Fibroblast of lung (primary cell): ENCODE measurements at regions not wholly inside any gene's neighbourhood (a gene's known extent, or its start where the extent isn't known, plus 50 kb on each side); places are given as distances from the start of the nearest gene placed in this dataset.

Experiments used
- DNase-seq, 2 donors: peaks; one replicate each; pipeline versions ENCODE4 v3.0.0 to v3.0.0-alpha.2; 2010; ENCODE audit warnings: low read depth in 2 of 2
- H2AFZ ChIP-seq: 2 replicates; pipeline ENCODE4 v1.5.1; 2012; ENCODE audit warnings: low read length, control low read depth, inconsistent platforms
- H3K27ac ChIP-seq: 2 replicates; pipeline ENCODE4 v1.5.1; 2011; ENCODE audit warnings: low read length, control low read depth; ENCODE audit not compliant: insufficient read depth
- H3K27me3 ChIP-seq: 2 replicates; pipeline ENCODE4 v1.5.1; 2011; ENCODE audit warnings: mild to moderate bottlenecking, low read length; ENCODE audit not compliant: control insufficient read depth, insufficient read depth
- H3K36me3 ChIP-seq: 2 replicates; pipeline ENCODE4 v1.5.1; 2011; ENCODE audit warnings: low read length; ENCODE audit not compliant: control insufficient read depth, insufficient read depth
- H3K4me1 ChIP-seq: 2 replicates; pipeline ENCODE4 v1.5.1; 2011; ENCODE audit warnings: low read length; ENCODE audit not compliant: control insufficient read depth, insufficient read depth; ENCODE audit errors: extremely low read depth
- H3K4me2 ChIP-seq: 2 replicates; pipeline ENCODE4 v1.5.1; 2011; ENCODE audit warnings: low read length, control low read depth; ENCODE audit not compliant: insufficient read depth; ENCODE audit errors: extremely low read depth
- H3K4me3 ChIP-seq, 4 experiments: fragments of 200-600 bp in 1 of 4; sonication (generic) in 1 of 4; replicated peaks in 1 of 4; 2 replicates each; pipeline ENCODE4 v1.5.1; 2011 to 2016; ENCODE audit warnings: low read length in 4 of 4, low read depth in 3 of 4, mild to moderate bottlenecking in 3 of 4, control low read depth in 2 of 4, inconsistent platforms in 1 of 4, mixed read lengths in 1 of 4; ENCODE audit not compliant: insufficient read depth in 1 of 4; ENCODE audit errors: control extremely low read depth in 1 of 4
- H3K79me2 ChIP-seq: 2 replicates; pipeline ENCODE4 v1.5.1; 2012; ENCODE audit warnings: mild to moderate bottlenecking, low read length, inconsistent platforms; ENCODE audit not compliant: control insufficient read depth, insufficient read depth
- H3K9ac ChIP-seq: 2 replicates; pipeline ENCODE4 v1.5.1; 2011; ENCODE audit warnings: mild to moderate bottlenecking, low read length, control low read depth; ENCODE audit not compliant: insufficient read depth
- H3K9me3 ChIP-seq: 2 replicates; pipeline ENCODE4 v1.5.1; 2012; ENCODE audit warnings: low read depth, low read length; ENCODE audit not compliant: control insufficient read depth, insufficient read depth
- H4K20me1 ChIP-seq: 2 replicates; pipeline ENCODE4 v1.5.1; 2011; ENCODE audit warnings: low read length; ENCODE audit not compliant: control insufficient read depth, insufficient read depth; ENCODE audit errors: extremely low read depth
- CTCF ChIP-seq, 2 donors: IDR thresholded peaks in 1 of 2; conservative IDR thresholded peaks in 1 of 2; 1 replicate in 1 of 2; 2 replicates in 1 of 2; pipeline ENCODE4 v1.5.1; 2011 to 2012; ENCODE audit warnings: low read length in 2 of 2, control low read depth in 1 of 2, inconsistent platforms in 1 of 2, low read depth in 1 of 2, mild to moderate bottlenecking in 1 of 2
- EZH2 ChIP-seq: IDR thresholded peaks from 2 replicates; pipeline ENCODE4 v1.5.1; 2012; ENCODE audit warnings: low read length, control low read depth, mild to moderate bottlenecking; ENCODE audit errors: missing control alignments

GRCh38 chr14:28671425-28671824 lies 95.2 kb upstream of the FOXG1 start:
- TF ChIP-seq CTCF (conservative IDR thresholded peaks at IDR 0.05 in 1 of 2, IDR thresholded peaks at IDR 0.05 in 1 of 2; ENCODE audit: low read depth in 1 of 2, low read length in 2 of 2) (no peak), EZH2 (no peak)
- no peak overlapping the region for H2AFZ ChIP-seq
- H3K9ac ChIP-seq, result no peak overlapping the region
- H3K79me2 ChIP-seq, result no peaks in the 10 kb centered on the region
- no peaks in the 10 kb centered on the region for H3K9me3 ChIP-seq
- H3K4me3 ChIP-seq, result no peak overlapping the region
- H3K4me1 ChIP-seq, result no peaks in the 10 kb centered on the region
- H3K4me2 ChIP-seq, result no peak overlapping the region
- no peak overlapping the region for H3K27ac ChIP-seq
- no peaks in the 10 kb centered on the region for H4K20me1 ChIP-seq
- peak; percentile 53 to 83 for DNase-seq
- no peaks in the 10 kb centered on the region for H3K36me3 ChIP-seq
- no peaks in the 10 kb centered on the region for H3K27me3 ChIP-seq

GRCh38 chr14:28673056-28673455 lies 93.5 kb upstream of the FOXG1 start:
- Histone ChIP-seq H3K9me3 (no peaks in the 10 kb centered on the region), H3K36me3 (no peaks in the 10 kb centered on the region), H3K27ac (no peak overlapping the region), H2AFZ (no peak overlapping the region), H3K79me2 (no peaks in the 10 kb centered on the region), H3K4me3 (no peak overlapping the region), H3K27me3 (no peaks in the 10 kb centered on the region), H4K20me1 (no peaks in the 10 kb centered on the region), H3K4me1 (no peaks in the 10 kb centered on the region), H3K4me2 (no peak overlapping the region), H3K9ac (no peak overlapping the region)
- peak in 1 of 2 donors; percentile 45 for DNase-seq
- TF ChIP-seq CTCF (conservative IDR thresholded peaks at IDR 0.05 in 1 of 2, IDR thresholded peaks at IDR 0.05 in 1 of 2; ENCODE audit: low read depth in 1 of 2, low read length in 2 of 2), result no peak
- no peak for TF ChIP-seq EZH2

GRCh38 chr14:28676479-28676878 lies 90.1 kb upstream of the FOXG1 start:
- DNase-seq, result peak; percentile 34 to 73
- Histone ChIP-seq H3K4me2 (no peak overlapping the region), H3K4me1 (no peaks in the 10 kb centered on the region), H3K9me3 (no peaks in the 10 kb centered on the region), H3K27ac (no peak overlapping the region), H2AFZ (no peak overlapping the region), H3K9ac (no peak overlapping the region), H3K79me2 (no peaks in the 10 kb centered on the region), H3K27me3 (no peaks in the 10 kb centered on the region), H4K20me1 (no peaks in the 10 kb centered on the region), H3K4me3 (no peak overlapping the region), H3K36me3 (no peaks in the 10 kb centered on the region)
- no peak for TF ChIP-seq CTCF (conservative IDR thresholded peaks at IDR 0.05 in 1 of 2, IDR thresholded peaks at IDR 0.05 in 1 of 2; ENCODE audit: low read depth in 1 of 2, low read length in 2 of 2)
- TF ChIP-seq EZH2, result no peak
